Epidermal melanocyte (primary cell): ENCODE measurements at regions not wholly inside any gene's neighbourhood (a gene's known extent, or its start where the extent isn't known, plus 50 kb on each side); places are given as distances from the start of the nearest gene placed in this dataset.

ENCODE experiments used
- DNase-seq: peaks from one replicate; pipeline ENCODE4 v3.0.0; 2011; ENCODE audit warnings: low spot score; ENCODE audit not compliant: insufficient read length

- DNase-seq, result no peak
Measured at GRCh38 chr14:100381395-100382105, 58.4 kb downstream of the SLC25A47 start.

- no peak for DNase-seq
Measured at GRCh38 chr14:100382106-100382455, 58.9 kb downstream of the SLC25A47 start.

GRCh38 chr14:100383727-100384158 is 60.6 kb downstream of the SLC25A47 start:
- no peak for DNase-seq

GRCh38 chr14:100384277-100384676 is 61.1 kb downstream of the SLC25A47 start:
- no peak for DNase-seq

- DNase-seq, result no peak
Measured at GRCh38 chr14:100384819-100385813, 62.0 kb downstream of the SLC25A47 start.

GRCh38 chr14:100386121-100386520 is 63.0 kb downstream of the SLC25A47 start:
- DNase-seq, result no peak

GRCh38 chr14:100386846-100387245 is 63.7 kb downstream of the SLC25A47 start:
- no peak for DNase-seq

- no peak for DNase-seq
Measured at GRCh38 chr14:100387450-100387849, 64.3 kb downstream of the SLC25A47 start.

- no peak for DNase-seq
Measured at GRCh38 chr14:100388103-100389054, 65.2 kb downstream of the SLC25A47 start.

- no peak for DNase-seq
Measured at GRCh38 chr14:100389497-100390104, 66.5 kb downstream of the SLC25A47 start.

GRCh38 chr14:100391173-100391572 is 68.0 kb downstream of the SLC25A47 start:
- no peak for DNase-seq

- no peak for DNase-seq
Measured at GRCh38 chr14:100391724-100392123, 68.6 kb downstream of the SLC25A47 start.

GRCh38 chr14:100392356-100392755 is 69.2 kb downstream of the SLC25A47 start:
- DNase-seq, result no peak

- DNase-seq, result no peak
Measured at GRCh38 chr14:100393362-100393761, 70.2 kb downstream of the SLC25A47 start.

GRCh38 chr14:100393906-100394732 is 71.0 kb downstream of the SLC25A47 start:
- no peak for DNase-seq

GRCh38 chr14:100394886-100395672 is 71.9 kb downstream of the SLC25A47 start:
- DNase-seq, result no peak

- no peak for DNase-seq
Measured at GRCh38 chr14:100396266-100396795, 73.2 kb downstream of the SLC25A47 start.

GRCh38 chr14:100397005-100397404 is 73.9 kb downstream of the SLC25A47 start:
- DNase-seq, result no peak

- no peak for DNase-seq
Measured at GRCh38 chr14:100398044-100398443, 74.9 kb downstream of the SLC25A47 start.
